Sigmoid colon (tissue), 6 donors: ENCODE measurements at regions not wholly inside any gene's neighbourhood (a gene's known extent, or its start where the extent isn't known, plus 50 kb on each side); places are given as distances from the start of the nearest gene placed in this dataset.
"Not testable (repeated sequence)": the region's sequence is repeated elsewhere in the genome, so short reads cannot be mapped to it uniquely, and the experiment has no call there.

Experiments used
- DNase-seq: peaks from one replicate; pipeline ENCODE4 v3.0.0-alpha.2; 2019
- H3K27ac ChIP-seq, 4 donors: fragments of 200-600 bp; sonication (generic); one replicate each; pipeline ENCODE4 v1.5.1; 2016 to 2019; ENCODE audit warnings: mild to moderate bottlenecking in 1 of 4
- H3K27me3 ChIP-seq, 3 donors: fragments of 200-600 bp; sonication (generic); one replicate each; pipeline ENCODE4 v1.5.1; 2019; ENCODE audit warnings: mild to moderate bottlenecking in 1 of 3
- H3K36me3 ChIP-seq, 4 donors: fragments of 200-600 bp; sonication (generic); one replicate each; pipeline ENCODE4 v1.5.1; 2016 to 2019
- H3K4me1 ChIP-seq, 4 donors: fragments of 200-600 bp; sonication (generic); one replicate each; pipeline ENCODE4 v1.5.1; 2017 to 2019
- H3K4me3 ChIP-seq, 4 donors: fragments of 200-600 bp; sonication (generic); one replicate each; pipeline ENCODE4 v1.5.1; 2017 to 2019; ENCODE audit warnings: mild to moderate bottlenecking in 2 of 4, moderate library complexity in 1 of 4
- H3K9me3 ChIP-seq, 4 donors: fragments of 200-600 bp in 3 of 4; sonication (generic) in 3 of 4; one replicate each; pipeline versions ENCODE4 v1.5.1 to v1.6.1; 2013 to 2019
- EP300 ChIP-seq, 4 donors: sonication (generic); formaldehyde crosslinking; IDR thresholded peaks; one replicate each; pipeline ENCODE4 v1.6.1; 2017; ENCODE audit warnings: antibody characterized with exemption in 4 of 4
- POLR2A ChIP-seq, 2 donors: fragments of 450-650 bp; IDR thresholded peaks; one replicate each; pipeline ENCODE4 v1.6.1; 2016; ENCODE audit warnings: antibody characterized with exemption in 2 of 2, mild to moderate bottlenecking in 2 of 2, moderate library complexity in 2 of 2
- POLR2AphosphoS5 ChIP-seq, 4 donors: sonication (generic); formaldehyde crosslinking; IDR thresholded peaks; one replicate each; pipeline ENCODE4 v1.6.1; 2017; ENCODE audit warnings: antibody characterized with exemption in 4 of 4
- WGBS, 2 donors: extraction: QIAGEN DNeasy Blood & Tissue Kit; methylation state at CpG; one replicate each; pipeline ENCODE4 v1.1.7; 2013; 5-methylcytosine and 5-hydroxymethylcytosine counted together
- intact Hi-C: fragments of 100-400 bp; cut with DNase I; formaldehyde crosslinking; loops from one replicate; pipeline ENCODE4 v1.15.1; 2023
- TF ChIP-seq, protein P1 (sequence below), 4 experiments: fragments of 450-650 bp in 3 of 4; fragments of 200-600 bp in 1 of 4; IDR thresholded peaks; one replicate each; pipeline ENCODE4 v1.5.1; 2016 to 2019; ENCODE audit warnings: antibody characterized with exemption in 4 of 4, mild to moderate bottlenecking in 3 of 4, moderate library complexity in 2 of 4
- donor health status: healthy with polysubstance abuse.
- donor health status: healthy.

DNA sequence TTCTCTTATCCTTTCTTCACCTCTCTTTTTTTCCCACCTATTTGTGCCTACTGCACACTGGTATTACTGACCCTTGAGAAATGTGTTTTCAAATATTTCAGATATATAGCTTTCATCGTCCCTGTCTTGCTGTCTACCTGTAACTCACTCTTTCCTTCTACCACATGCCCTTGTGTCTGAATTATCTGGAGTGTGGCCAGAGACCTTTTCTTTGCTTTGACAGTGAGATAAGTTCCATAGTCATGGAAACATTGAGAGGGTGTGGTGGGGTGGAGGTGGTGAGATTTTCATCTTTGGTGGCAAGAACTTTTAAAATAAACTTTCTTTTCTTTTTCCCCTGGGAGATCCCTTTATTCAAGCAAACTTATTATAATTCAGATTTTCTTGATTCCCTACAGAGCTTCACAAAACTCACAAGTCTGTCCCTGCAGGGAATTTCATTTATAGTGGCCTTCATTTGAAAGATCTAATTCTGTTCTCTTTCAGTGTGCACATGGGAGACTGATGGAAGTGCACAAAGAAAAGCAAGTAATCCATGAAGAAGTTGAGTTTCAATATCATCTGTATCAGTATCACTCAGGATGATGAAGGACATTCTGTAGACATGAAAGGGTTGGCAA lies 95.7 kb downstream of the SH2D1A start:
- Histone ChIP-seq H3K27ac (no peak overlapping the region), H3K4me1 (no peaks in the 10 kb centered on the region), H3K36me3 (no peaks in the 10 kb centered on the region), H3K27me3 (no peaks in the 10 kb centered on the region), H3K9me3 (no peaks in the 10 kb centered on the region), H3K4me3 (no peak overlapping the region)
- intact Hi-C loops = no loop called here
- no peak for TF ChIP-seq POLR2A (IDR thresholded peaks at IDR 0.05)
- no peak for TF ChIP-seq EP300 (IDR thresholded peaks at IDR 0.05)
- TF ChIP-seq, protein P1, sequence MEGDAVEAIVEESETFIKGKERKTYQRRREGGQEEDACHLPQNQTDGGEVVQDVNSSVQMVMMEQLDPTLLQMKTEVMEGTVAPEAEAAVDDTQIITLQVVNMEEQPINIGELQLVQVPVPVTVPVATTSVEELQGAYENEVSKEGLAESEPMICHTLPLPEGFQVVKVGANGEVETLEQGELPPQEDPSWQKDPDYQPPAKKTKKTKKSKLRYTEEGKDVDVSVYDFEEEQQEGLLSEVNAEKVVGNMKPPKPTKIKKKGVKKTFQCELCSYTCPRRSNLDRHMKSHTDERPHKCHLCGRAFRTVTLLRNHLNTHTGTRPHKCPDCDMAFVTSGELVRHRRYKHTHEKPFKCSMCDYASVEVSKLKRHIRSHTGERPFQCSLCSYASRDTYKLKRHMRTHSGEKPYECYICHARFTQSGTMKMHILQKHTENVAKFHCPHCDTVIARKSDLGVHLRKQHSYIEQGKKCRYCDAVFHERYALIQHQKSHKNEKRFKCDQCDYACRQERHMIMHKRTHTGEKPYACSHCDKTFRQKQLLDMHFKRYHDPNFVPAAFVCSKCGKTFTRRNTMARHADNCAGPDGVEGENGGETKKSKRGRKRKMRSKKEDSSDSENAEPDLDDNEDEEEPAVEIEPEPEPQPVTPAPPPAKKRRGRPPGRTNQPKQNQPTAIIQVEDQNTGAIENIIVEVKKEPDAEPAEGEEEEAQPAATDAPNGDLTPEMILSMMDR (IDR thresholded peaks at IDR 0.05) = no peak
- no peak for TF ChIP-seq POLR2AphosphoS5 (IDR thresholded peaks at IDR 0.05)
- no peak for DNase-seq
- 87 to 90% methylated on average over 1 of the region's 1 CpG for WGBS, 2 donors

DNA sequence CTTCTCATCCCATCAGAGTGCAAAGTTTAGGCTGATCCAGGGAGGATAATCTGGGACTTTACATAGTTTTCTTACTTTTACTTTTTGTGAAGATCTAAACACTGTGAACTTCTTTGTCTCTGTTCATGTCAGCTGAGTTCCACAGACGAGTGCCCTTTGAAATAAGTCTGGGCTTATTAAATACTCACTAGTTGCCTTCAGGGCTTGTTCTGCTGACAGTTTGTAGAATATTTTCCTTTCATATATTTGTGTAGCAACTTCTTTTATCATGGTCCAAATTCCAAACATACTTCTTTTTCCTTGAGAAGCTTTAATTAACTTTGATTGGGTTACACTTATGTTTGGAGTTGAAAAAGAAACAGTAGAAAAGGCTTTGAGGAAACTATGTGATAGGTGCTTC lies 109.6 kb downstream of the SH2D1A start:
- H3K4me3 ChIP-seq = no peak overlapping the region
- no peaks in the 10 kb centered on the region for H3K9me3 ChIP-seq
- 38 to 50% methylated on average over 1 of the region's 1 CpG for WGBS, 2 donors
- no peaks in the 10 kb centered on the region for H3K4me1 ChIP-seq
- H3K27me3 ChIP-seq = no peaks in the 10 kb centered on the region
- intact Hi-C loops = no loop called here
- DNase-seq = no peak
- no peaks in the 10 kb centered on the region for H3K36me3 ChIP-seq
- TF ChIP-seq, protein P1 (IDR thresholded peaks at IDR 0.05) = no peak
- no peak for TF ChIP-seq POLR2AphosphoS5 (IDR thresholded peaks at IDR 0.05)
- no peak for TF ChIP-seq EP300 (IDR thresholded peaks at IDR 0.05)
- TF ChIP-seq POLR2A (IDR thresholded peaks at IDR 0.05) = no peak
- H3K27ac ChIP-seq = no peak overlapping the region

DNA sequence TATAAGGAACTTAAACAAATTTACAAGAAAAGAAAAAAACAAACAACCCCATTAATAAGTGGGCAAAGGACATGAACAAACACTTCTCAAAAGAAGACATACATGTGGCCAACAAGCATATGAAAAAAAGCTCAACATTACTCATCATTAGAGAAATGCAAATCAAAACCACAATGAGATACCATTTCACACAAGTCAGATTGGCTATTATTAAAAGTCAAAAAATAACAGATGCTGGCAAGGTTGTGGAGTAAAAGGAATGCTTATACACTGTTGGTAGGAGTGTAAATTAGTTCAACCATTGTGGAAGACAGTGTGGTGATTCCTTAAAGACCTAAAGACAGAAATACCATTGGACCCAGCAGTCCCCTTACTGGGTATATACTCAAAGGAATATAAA lies 113.5 kb downstream of the SH2D1A start:
- H3K4me1 ChIP-seq, H3K27me3 ChIP-seq, H3K27ac ChIP-seq, H3K36me3 ChIP-seq, H3K9me3 ChIP-seq, intact Hi-C loops, H3K4me3 ChIP-seq, DNase-seq: not testable (repeated sequence)

DNA sequence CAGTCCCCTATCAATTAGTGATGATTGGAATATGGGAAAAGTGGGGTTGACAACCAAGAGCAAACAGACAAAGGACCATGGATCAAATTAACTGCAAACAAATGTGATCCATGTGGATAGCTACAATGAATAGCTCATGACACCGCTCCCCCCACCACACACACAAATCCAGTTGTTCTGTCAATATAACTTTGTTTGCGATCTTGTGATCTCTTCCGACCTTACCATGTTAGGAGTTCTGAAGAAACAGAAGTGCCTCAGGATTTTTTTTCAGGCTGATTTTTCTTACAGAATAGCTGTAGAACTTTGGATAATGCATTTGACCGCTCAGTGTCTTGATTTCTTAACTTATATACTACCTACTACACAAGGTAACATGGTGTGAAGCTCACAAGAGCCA lies 116.6 kb downstream of the SH2D1A start:
- intact Hi-C loops = no loop called here
- Histone ChIP-seq H3K27me3 (no peaks in the 10 kb centered on the region), H3K27ac (no peak overlapping the region), H3K36me3 (no peaks in the 10 kb centered on the region), H3K4me3 (no peak overlapping the region), H3K4me1 (no peaks in the 10 kb centered on the region), H3K9me3 (no peaks in the 10 kb centered on the region)
- TF ChIP-seq EP300 (IDR thresholded peaks at IDR 0.05) (no peak), POLR2AphosphoS5 (IDR thresholded peaks at IDR 0.05) (no peak), POLR2A (IDR thresholded peaks at IDR 0.05) (no peak)
- TF ChIP-seq, protein P1 (IDR thresholded peaks at IDR 0.05) = no peak
- WGBS, 2 donors = 30 to 72% methylated on average over 4 of the region's 4 CpGs
- no peak for DNase-seq

DNA sequence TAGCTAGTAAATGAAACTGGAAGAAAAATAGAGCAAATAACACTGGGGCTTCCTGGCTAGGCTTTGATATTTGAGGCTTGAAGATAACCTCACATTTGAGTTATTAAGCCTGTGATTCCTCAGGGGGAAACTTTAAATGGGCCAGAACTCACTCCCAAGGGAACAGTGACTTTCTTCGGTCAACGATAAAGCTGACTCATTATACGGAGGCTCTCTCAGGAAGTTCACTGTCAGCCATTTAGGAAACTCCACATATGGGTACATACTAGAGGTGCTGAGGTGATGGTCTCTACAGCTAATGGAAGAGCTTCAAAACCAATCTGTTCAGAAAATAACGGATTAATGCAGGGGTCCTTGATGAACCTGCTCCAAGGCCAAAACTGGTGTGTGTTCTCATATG lies 120.8 kb downstream of the SH2D1A start:
- WGBS, 2 donors = 70 to 83% methylated on average over 4 of the region's 4 CpGs
- TF ChIP-seq POLR2AphosphoS5 (IDR thresholded peaks at IDR 0.05) (no peak), POLR2A (IDR thresholded peaks at IDR 0.05) (no peak)
- TF ChIP-seq, protein P1 (IDR thresholded peaks at IDR 0.05) = no peak
- Histone ChIP-seq H3K4me3 (no peak overlapping the region), H3K4me1 (no peaks in the 10 kb centered on the region), H3K27ac (no peak overlapping the region), H3K27me3 (no peaks in the 10 kb centered on the region), H3K9me3 (no peaks in the 10 kb centered on the region), H3K36me3 (no peaks in the 10 kb centered on the region)
- no peak for DNase-seq
- intact Hi-C loops = no loop called here
